ENCODE measurements at regions not wholly inside any gene's neighbourhood (a gene's known extent, or its start where the extent isn't known, plus 50 kb on each side); places are given as distances from the start of the nearest gene placed in this dataset.

DNA sequence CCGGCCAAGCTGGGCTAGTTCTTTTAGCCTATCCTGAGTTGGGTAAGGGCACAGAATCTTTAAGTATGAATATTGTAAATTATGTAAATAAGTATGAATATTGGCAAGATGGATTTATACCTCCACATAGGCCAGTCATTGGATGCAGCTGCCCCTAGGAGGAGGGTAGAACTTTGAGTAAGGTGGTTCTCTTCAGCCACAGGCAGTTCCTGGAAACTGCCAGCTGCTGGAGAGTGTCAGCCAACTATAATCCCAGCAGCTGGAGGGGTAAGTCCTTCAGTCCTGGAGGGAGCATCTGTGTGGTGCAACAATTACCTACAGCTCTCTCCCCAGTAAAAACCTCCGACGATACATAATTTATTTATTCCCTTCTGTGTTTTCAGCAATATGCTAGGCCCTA lies 65.8 kb upstream of the TMPO start:
- no peak for DNase-seq

DNA sequence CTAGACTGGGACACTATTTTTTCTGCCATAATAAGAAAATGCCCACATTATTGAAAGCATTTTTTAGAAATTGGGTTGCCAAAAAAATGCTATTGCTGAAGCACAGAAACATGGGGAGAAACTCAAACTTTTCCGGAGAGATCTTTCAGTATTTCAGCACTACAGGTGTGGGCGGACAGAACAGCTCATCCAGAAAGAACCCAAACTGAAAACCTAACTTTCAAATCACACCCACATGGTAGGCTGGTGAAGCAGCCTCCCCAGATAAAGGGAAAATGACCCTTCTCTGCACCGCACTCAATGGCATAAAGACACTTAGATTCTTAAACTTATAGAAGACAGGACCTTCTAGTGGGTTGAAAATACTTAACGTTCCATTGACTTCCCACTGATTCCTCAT lies 62.3 kb upstream of the TMPO start:
- DNase-seq, result no peak

DNA sequence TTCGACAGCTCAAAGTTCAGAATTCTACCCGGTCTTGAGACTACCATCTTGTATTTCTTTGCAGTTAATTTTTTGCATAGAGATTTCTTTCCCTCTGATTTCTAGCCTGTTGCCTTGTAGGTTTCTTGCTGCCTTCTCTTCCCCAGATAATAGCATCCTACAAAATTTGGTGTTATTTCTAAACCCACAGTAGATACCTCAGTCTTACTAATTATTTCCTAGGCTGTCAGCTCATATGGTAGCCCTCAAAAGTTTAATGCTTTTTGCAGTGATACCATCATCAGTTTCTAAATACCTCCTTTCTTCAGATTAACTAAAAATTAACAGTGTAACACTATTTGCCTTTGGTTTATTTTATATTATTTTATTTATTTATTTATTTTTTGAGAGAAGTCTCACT lies 61.9 kb upstream of the TMPO start:
- DNase-seq, result no peak

DNA sequence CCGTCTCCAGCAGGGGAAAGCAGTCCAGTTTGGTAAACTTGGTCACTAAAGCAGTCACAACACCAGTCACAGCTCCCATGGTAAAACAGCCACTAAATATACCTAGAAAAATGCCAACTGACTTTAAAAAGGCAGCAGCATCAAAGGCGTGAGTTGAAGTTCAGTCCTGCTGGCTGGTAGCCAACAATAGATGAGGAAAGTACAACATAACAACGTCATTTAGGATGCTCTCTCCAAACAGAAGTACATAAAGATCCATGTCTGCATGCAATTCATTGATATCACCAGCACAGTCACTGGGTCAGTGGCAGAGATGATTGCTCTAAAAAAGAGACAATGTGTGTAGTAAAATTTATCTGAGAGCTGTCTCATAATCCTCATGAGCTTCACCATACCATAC lies 59.3 kb upstream of the TMPO start:
- no peak for DNase-seq

DNA sequence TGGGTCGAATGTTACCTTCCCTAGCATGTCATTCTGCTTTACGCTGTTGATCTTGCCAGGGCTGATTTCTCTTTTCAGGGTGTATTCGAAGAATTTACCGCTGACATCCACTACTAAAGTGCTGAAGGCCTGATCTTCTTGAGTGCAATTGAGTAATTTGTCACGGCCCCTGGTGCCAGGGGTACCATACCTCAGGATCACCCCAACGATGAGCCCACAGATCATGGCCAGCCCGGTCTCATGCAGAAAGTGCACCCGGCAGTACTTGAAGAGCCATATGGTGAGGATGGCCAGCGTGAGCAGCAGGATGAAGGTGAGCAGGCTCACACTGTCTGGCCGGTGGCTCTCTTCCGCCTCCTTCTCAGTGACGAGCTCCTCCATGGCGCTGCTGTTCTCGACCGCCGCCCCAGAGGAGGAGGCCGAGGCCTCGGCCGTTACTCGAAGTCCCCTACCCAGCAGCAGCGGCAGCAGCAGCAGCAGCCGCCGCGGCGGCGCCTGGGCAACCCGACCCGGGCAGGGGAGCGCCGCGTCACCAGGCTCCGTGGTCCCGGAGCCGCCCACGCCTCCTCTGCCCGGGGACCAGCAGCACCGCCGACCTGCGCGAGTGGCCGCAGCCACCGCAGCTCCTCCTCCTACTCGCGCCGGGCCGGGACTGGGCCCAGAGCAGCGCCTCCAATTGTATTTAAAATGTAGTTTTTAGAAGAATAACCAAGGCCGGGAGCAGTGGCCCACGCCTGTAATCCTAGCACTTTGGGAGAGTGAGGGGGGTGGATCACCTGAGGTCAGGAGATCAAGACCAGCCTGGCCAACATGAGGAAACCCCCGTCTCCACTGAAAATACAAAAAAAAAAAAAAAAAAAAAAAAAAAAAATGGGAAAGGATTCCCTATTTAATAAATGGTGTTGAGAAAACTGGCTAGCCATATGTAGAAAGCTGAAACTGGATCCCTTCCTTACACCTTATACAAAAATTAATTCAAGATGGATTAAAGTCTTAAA lies 58.5 kb upstream of the TMPO start:
- no peak for DNase-seq

DNA sequence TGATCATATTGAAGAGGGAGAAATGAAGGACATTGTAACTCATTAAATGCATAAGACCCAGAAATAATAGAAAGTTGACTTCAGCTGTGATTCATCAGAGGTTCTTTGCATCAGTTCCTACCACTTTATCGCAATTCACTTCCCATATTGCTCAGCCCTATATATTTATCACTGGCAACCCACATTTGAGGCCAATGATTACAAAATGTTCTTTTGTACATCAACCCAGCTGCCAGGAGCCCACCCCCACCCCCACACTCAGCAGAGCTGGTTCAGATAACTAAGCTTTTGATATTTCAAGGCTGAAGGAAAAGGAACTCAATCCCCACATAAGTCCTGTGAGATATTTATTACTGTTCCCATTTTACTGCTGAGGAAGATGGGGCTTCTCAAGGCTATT lies 51.2 kb upstream of the TMPO start:
- no peak for DNase-seq

DNA sequence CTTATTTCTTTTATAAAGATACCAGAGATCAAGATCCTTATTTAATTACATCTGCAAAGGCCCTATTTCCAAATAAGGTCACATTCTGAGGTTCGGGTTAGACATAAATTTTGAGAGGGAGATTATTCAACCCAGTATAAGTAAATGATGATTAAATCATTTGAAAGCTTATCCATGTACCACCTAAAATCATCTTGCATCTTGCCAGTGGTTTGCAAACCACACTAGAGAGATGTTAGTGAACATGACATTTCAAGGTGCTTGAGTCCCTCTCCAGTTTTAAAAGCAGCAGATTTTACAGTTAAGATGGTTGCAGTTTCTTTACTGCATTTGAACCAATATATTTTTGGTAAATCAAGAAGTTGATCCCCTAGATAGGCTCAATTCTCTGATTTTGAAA lies 49.9 kb upstream of the TMPO start:
- no peak for DNase-seq
